ENCODE measurements at regions not wholly inside any gene's neighbourhood (a gene's known extent, or its start where the extent isn't known, plus 50 kb on each side); places are given as distances from the start of the nearest gene placed in this dataset.

- TF ChIP-seq CTCF (conservative IDR thresholded peaks at IDR 0.05; ENCODE audit: low read depth in 2 of 2) (no peak), STAT1 (IDR thresholded peaks at IDR 0.05; ENCODE audit: unreplicated experiment) (no peak), JUNB (IDR thresholded peaks at IDR 0.05; ENCODE audit: unreplicated experiment) (no peak), CREB1 (CRISPR knock-in tag; IDR thresholded peaks at IDR 0.05; ENCODE audit: low read depth) (no peak)
These were observed 222.9 kb downstream of the DLL1 start (continued) for GRCh38 chr6:170067923-170068360.

- H3K36me3 Mint-ChIP-seq (ENCODE audit: low read depth): peaks cover 6% of the 10 kb centered on the region; the same call in 1 of the 3 replicates
- TF ChIP-seq ZNF462 (CRISPR knock-in tag; IDR thresholded peaks at IDR 0.05) (no peak), ZNF114 (CRISPR knock-in tag; IDR thresholded peaks at IDR 0.05) (no peak), POLR2AphosphoS5 (IDR thresholded peaks at IDR 0.05; ENCODE audit: low read depth) (no peak), JUNB (IDR thresholded peaks at IDR 0.05; ENCODE audit: unreplicated experiment) (no peak), NANOG (IDR thresholded peaks at IDR 0.05; ENCODE audit: borderline replicate concordance) (no peak), CREB1 (CRISPR knock-in tag; IDR thresholded peaks at IDR 0.05; ENCODE audit: low read depth) (no peak), STAT1 (IDR thresholded peaks at IDR 0.05; ENCODE audit: unreplicated experiment) (no peak), ZNF331 (CRISPR knock-in tag; IDR thresholded peaks at IDR 0.05; ENCODE audit: low read depth) (no peak), ETS1 (IDR thresholded peaks at IDR 0.05) (no peak), EZH2 (IDR thresholded peaks at IDR 0.05; ENCODE audit: low read depth, unreplicated experiment) (no peak), CTCF (conservative IDR thresholded peaks at IDR 0.05; ENCODE audit: low read depth in 2 of 2) (no peak)
These were observed 223.7 kb downstream of the DLL1 start for GRCh38 chr6:170067181-170067641.

More at GRCh38 chr6:170067181-170067641, 223.7 kb downstream of the DLL1 start:
- Histone ChIP-seq H3K4me1 (ENCODE audit: insufficient read depth) (no peaks in the 10 kb centered on the region), H3K4me3 (no peak overlapping the region), H3K36me3 (ENCODE audit: insufficient read depth) (no peaks in the 10 kb centered on the region), H3K79me2 (replicated peaks; ENCODE audit: insufficient read depth) (no peaks in the 10 kb centered on the region), H3K27ac (ENCODE audit: low read depth) (no peak overlapping the region), H2AFZ (no peak overlapping the region), H3K9me2 (ENCODE audit: insufficient read depth) (no peaks in the 10 kb centered on the region; the same call in 1 of the 2 replicates), H3K4me2 (no peak overlapping the region), H3K27me3 (ENCODE audit: insufficient read depth) (no peaks in the 10 kb centered on the region), H4K20me1 (replicated peaks; ENCODE audit: insufficient read depth) (no peaks in the 10 kb centered on the region), H3F3A (replicated peaks; ENCODE audit: low read depth) (no peaks in the 10 kb centered on the region)
- ATAC-seq (no peak), DNase-seq (ENCODE audit: low spot score) (no peak)
- Mint-ChIP-seq H3K27me3 (ENCODE audit: insufficient read depth, low read depth, poor library complexity) (no peaks in the 10 kb centered on the region), H3K9me3 (peaks cover 35% of the 10 kb centered on the region), H3K4me1 (peaks cover 4% of the 10 kb centered on the region), H3K27ac (no peak overlapping the region), H3K4me3 (no peak overlapping the region)

Measured in GM23338 (cell line).